CD4-positive, alpha-beta memory T cell (primary cell): ENCODE measurements at regions not wholly inside any gene's neighbourhood (a gene's known extent, or its start where the extent isn't known, plus 50 kb on each side); places are given as distances from the start of the nearest gene placed in this dataset.

Source experiments
- CTCF ChIA-PET: fragments of 350-600 bp; sonication (Branson Sonifier 250); formaldehyde crosslinking; loops from one replicate; lab custom pipeline; 2021; ENCODE audit warnings: inconsistent platforms; ENCODE audit not compliant: partially characterized antibody; lab: Charles Lee
- POLR2A ChIA-PET: fragments of 350-600 bp; sonication (Branson Sonifier 250); formaldehyde crosslinking; loops from one replicate; lab custom pipeline; 2021; ENCODE audit not compliant: partially characterized antibody; lab: Charles Lee
- DNase-seq, 5 donors: peaks; one replicate each; pipeline versions ENCODE4 v3.0.0 to v3.0.0-alpha.2; 2020 to 2022; ENCODE audit warnings: mixed read lengths in 1 of 5
- H3K27ac ChIP-seq: one replicate; pipeline ENCODE4 v1.7.0; 2013; ENCODE audit warnings: low read depth, low read length
- H3K27me3 ChIP-seq: 2 replicates; pipeline ENCODE4 v1.7.0; 2013; ENCODE audit warnings: mild to moderate bottlenecking, low read length, moderate library complexity; ENCODE audit not compliant: insufficient read depth
- H3K36me3 ChIP-seq: 2 replicates; pipeline ENCODE4 v1.7.0; 2013; ENCODE audit warnings: mild to moderate bottlenecking, low read length, moderate library complexity; ENCODE audit not compliant: insufficient read depth
- H3K4me1 ChIP-seq: 2 replicates; pipeline ENCODE4 v1.7.0; 2013; ENCODE audit warnings: mild to moderate bottlenecking, low read length, moderate library complexity; ENCODE audit not compliant: insufficient read depth
- H3K4me3 ChIP-seq, 2 donors: one replicate each; pipeline ENCODE4 v1.7.0; 2013; ENCODE audit warnings: low read length in 2 of 2, mild to moderate bottlenecking in 1 of 2
- H3K9me3 ChIP-seq, 2 donors: one replicate each; pipeline ENCODE4 v1.7.0; 2013; ENCODE audit warnings: low read length in 2 of 2, control low read depth in 1 of 2; ENCODE audit not compliant: control insufficient read depth in 1 of 2
- H3K27ac Mint-ChIP-seq, 7 donors: one replicate each; pipeline ENCODE4 v1.8.0; 2020 to 2021; ENCODE audit warnings: mixed read lengths in 7 of 7, mild to moderate bottlenecking in 6 of 7, inconsistent platforms in 3 of 7, moderate library complexity in 3 of 7
- H3K27me3 Mint-ChIP-seq, 2 donors: one replicate each; pipeline ENCODE4 v1.8.0; 2020 to 2021; ENCODE audit warnings: mixed read lengths in 2 of 2
- H3K36me3 Mint-ChIP-seq, 2 donors: one replicate each; pipeline ENCODE4 v1.8.0; 2020 to 2021; ENCODE audit warnings: mixed read lengths in 2 of 2, inconsistent platforms in 1 of 2, mild to moderate bottlenecking in 1 of 2
- H3K4me1 Mint-ChIP-seq, 4 donors: one replicate each; pipeline ENCODE4 v1.8.0; 2020 to 2021; ENCODE audit warnings: mixed read lengths in 4 of 4, mild to moderate bottlenecking in 1 of 4
- H3K4me3 Mint-ChIP-seq, 8 donors: one replicate each; pipeline ENCODE4 v1.8.0; 2020 to 2021; ENCODE audit warnings: mixed read lengths in 8 of 8, mild to moderate bottlenecking in 7 of 8, moderate library complexity in 6 of 8, inconsistent platforms in 3 of 8
- H3K9me3 Mint-ChIP-seq, 8 donors: one replicate each; pipeline ENCODE4 v1.8.0; 2020 to 2021; ENCODE audit warnings: mixed read lengths in 8 of 8, mild to moderate bottlenecking in 5 of 8, inconsistent platforms in 3 of 8, moderate library complexity in 1 of 8
- intact Hi-C: fragments of 100-400 bp; cut with micrococcal nuclease; formaldehyde crosslinking; loops from one replicate; pipeline ENCODE4 v1.15.1; 2023

DNA sequence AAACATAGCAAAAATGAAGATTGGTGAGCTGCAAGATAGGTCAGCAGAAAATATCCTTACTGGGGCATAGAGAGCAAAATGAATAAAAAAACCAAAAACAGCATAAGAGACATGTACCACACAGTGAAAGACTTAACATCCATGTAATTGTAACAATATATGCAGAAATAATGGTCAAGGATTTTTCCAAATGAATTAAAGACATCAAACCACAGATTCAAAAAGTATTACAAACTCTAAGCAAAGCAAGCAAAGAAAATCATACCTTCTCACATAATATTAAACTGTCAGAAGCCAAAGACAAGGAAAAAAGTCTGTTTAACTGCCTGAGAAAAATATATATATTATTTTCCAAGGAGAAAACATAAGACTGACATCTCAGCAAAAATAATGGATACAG is 111.3 kb downstream of the MIS18A start:
- H3K27ac Mint-ChIP-seq, result no peak overlapping the region
- intact Hi-C loops, result no loop called here
- no peak overlapping the region for H3K27ac ChIP-seq
- POLR2A ChIA-PET, result no interaction called here
- peaks cover 14 to 18% of the 10 kb centered on the region in 2 donors for H3K27me3 Mint-ChIP-seq
- CTCF ChIA-PET, result no interaction called here
- DNase-seq, result no peak
- no peaks in the 10 kb centered on the region for H3K36me3 Mint-ChIP-seq
- no peak overlapping the region for H3K4me3 Mint-ChIP-seq
- H3K4me1 Mint-ChIP-seq, result no peaks in the 10 kb centered on the region
- H3K9me3 ChIP-seq, result no peaks in the 10 kb centered on the region
- H3K4me3 ChIP-seq, result no peak overlapping the region
- peaks cover 0 to 4% (median 0%) of the 10 kb centered on the region in 8 donors for H3K9me3 Mint-ChIP-seq
- H3K36me3 ChIP-seq, result no peaks in the 10 kb centered on the region
- H3K27me3 ChIP-seq, result no peaks in the 10 kb centered on the region
- no peaks in the 10 kb centered on the region for H3K4me1 ChIP-seq

DNA sequence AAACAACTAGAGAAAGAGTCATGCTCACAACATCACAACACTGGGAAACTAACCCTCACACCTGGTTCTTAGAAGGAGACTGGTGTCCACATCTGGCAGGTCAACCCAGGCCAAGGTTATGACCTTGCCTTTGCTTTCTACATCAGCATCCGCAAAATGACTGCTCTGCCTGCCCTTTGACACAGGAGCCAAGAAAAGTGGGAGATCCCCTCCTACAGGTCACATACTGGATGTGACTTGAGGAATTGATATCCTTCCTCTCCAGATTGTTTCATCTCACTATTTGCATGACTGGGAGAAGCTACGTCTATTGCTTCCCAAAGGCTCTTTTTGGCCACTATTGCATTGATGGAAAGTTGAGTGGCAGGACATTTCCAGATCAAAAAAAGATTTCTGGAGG is 115.5 kb downstream of the MIS18A start:
- peaks cover 17 to 20% of the 10 kb centered on the region in 2 donors for H3K27me3 Mint-ChIP-seq
- H3K36me3 ChIP-seq, result no peaks in the 10 kb centered on the region

GRCh38 chr21:32162727-32163320 is 116.0 kb downstream of the MIS18A start:
- no peak overlapping the region for H3K4me3 ChIP-seq
- Mint-ChIP-seq H3K27ac (no peak overlapping the region), H3K4me1 (no peaks in the 10 kb centered on the region), H3K9me3 (peaks cover 0 to 4% (median 0%) of the 10 kb centered on the region in 8 donors), H3K4me3 (no peak overlapping the region), H3K27me3 (peaks cover 17 to 20% of the 10 kb centered on the region in 2 donors), H3K36me3 (no peaks in the 10 kb centered on the region)
- no peaks in the 10 kb centered on the region for H3K36me3 ChIP-seq
- ChIA-PET CTCF (no interaction called here), POLR2A (no interaction called here)
- H3K9me3 ChIP-seq, result no peaks in the 10 kb centered on the region
- no peaks in the 10 kb centered on the region for H3K4me1 ChIP-seq
- DNase-seq, result no peak
- no peak overlapping the region for H3K27ac ChIP-seq
- intact Hi-C loops, result no loop called here
- H3K27me3 ChIP-seq, result no peaks in the 10 kb centered on the region

More for the DNA sequence above, 115.5 kb downstream of the MIS18A start:
- Mint-ChIP-seq H3K4me1 (no peaks in the 10 kb centered on the region), H3K9me3 (peaks cover 0 to 4% (median 0%) of the 10 kb centered on the region in 8 donors), H3K4me3 (no peak overlapping the region), H3K27ac (no peak overlapping the region), H3K36me3 (no peaks in the 10 kb centered on the region)
- no peaks in the 10 kb centered on the region for H3K9me3 ChIP-seq
- no peak overlapping the region for H3K27ac ChIP-seq
- DNase-seq, result no peak
- H3K4me3 ChIP-seq, result no peak overlapping the region
- H3K4me1 ChIP-seq, result no peaks in the 10 kb centered on the region
- intact Hi-C loops, result no loop called here
- ChIA-PET CTCF (no interaction called here), POLR2A (no interaction called here)
- H3K27me3 ChIP-seq, result no peaks in the 10 kb centered on the region

DNA sequence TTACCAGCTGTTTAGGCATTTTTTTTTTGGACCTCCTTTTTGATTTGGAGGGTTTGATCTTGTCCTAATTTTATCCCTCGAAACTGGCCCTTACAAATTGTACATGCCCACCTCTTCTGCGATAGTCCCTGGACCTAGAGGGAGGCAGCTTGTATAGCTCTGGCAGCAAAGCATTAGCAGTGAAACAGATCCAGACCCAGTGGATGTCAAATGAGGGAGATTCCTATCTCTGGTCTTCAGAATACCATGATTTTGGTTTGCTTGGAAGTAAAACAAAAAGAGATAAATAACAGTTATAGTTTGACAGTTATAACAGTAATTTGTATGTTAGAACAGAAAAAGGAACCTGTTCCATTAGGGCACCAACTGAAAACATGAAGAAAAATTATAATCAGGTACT is 123.6 kb downstream of the MIS18A start:
- Mint-ChIP-seq H3K9me3 (no peaks in the 10 kb centered on the region), H3K36me3 (no peaks in the 10 kb centered on the region), H3K4me1 (no peaks in the 10 kb centered on the region), H3K27me3 (peaks cover 0 to 7% of the 10 kb centered on the region in 2 donors), H3K27ac (no peak overlapping the region), H3K4me3 (no peak overlapping the region)
- Histone ChIP-seq H3K27ac (no peak overlapping the region), H3K4me3 (no peak overlapping the region), H3K36me3 (no peaks in the 10 kb centered on the region), H3K27me3 (no peaks in the 10 kb centered on the region), H3K9me3 (no peaks in the 10 kb centered on the region), H3K4me1 (no peaks in the 10 kb centered on the region)
- no peak for DNase-seq
- intact Hi-C loops, result no loop called here
- POLR2A ChIA-PET, result no interaction called here
- CTCF ChIA-PET, result no interaction called here

DNA sequence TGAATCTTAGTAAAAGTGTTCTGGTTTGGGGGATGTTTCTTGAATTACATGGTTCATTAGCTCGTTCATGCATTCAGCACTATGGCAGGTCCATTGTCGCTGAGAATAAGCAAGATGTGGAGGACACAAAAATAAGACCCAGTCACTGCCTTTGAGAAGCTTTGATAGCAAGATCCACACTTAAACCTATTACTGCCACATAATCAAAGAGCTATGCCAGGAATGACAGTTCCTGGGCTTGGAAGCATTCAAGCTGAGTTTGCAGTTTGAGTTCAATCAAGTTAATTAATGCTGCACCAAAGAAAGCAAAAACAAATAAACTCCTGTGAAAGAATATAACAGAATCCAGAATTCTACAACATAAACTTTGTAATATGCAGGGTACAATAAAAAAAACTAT is 131.8 kb downstream of the MIS18A start:
- Histone ChIP-seq H3K9me3 (no peaks in the 10 kb centered on the region), H3K4me1 (no peaks in the 10 kb centered on the region), H3K27ac (no peak overlapping the region), H3K27me3 (no peaks in the 10 kb centered on the region), H3K36me3 (no peaks in the 10 kb centered on the region), H3K4me3 (no peak overlapping the region)
- no peak for DNase-seq
- no peaks in the 10 kb centered on the region for H3K36me3 Mint-ChIP-seq
- H3K27ac Mint-ChIP-seq, result no peak overlapping the region
- intact Hi-C loops, result no loop called here
- no peak overlapping the region for H3K4me3 Mint-ChIP-seq
- ChIA-PET POLR2A (no interaction called here), CTCF (no interaction called here)
- peaks cover 0 to 2% (median 0%) of the 10 kb centered on the region in 8 donors for H3K9me3 Mint-ChIP-seq
- no peaks in the 10 kb centered on the region for H3K4me1 Mint-ChIP-seq
- H3K27me3 Mint-ChIP-seq, result peaks cover 1 to 11% of the 10 kb centered on the region in 2 donors

GRCh38 chr21:32144851-32145250 is 134.0 kb downstream of the MIS18A start:
- CTCF ChIA-PET, result no interaction called here

DNA sequence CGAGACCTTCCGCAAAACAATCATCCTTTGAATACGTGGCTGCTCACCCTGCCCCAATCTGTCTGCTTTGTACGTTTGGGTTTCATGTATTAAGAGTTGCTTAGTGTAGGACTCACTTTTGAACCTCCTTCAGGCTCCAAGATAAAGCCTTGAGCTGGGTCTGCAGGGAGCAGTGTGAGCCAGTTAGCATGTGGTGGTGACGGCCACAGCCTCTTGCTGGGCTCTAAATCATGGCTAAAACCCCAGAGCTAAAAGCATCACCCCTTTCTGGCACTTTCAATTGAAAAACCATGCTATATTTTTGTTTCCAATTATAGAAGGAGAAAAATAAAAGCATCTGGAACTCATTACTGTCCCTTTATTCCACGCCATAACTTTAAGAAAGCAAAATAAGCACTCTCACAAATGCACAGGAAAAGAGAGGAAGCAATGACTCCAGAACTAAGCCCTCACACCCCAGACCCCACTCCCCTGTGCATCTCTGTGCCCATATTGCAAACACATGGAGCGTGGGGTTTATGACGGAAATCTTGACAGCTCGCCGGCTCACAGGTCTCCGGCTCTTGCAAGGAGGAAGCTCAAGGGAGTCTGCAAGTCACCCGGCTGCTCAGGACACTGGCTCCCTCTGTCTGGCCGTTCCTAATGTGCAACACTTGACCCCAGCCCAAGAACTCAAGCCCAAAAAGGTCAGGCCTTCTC is 135.5 kb downstream of the MIS18A start:
- peaks cover 1 to 11% of the 10 kb centered on the region in 2 donors for H3K27me3 Mint-ChIP-seq
- no peaks in the 10 kb centered on the region for H3K9me3 ChIP-seq
- H3K36me3 Mint-ChIP-seq, result no peaks in the 10 kb centered on the region
- intact Hi-C loops, result no loop called here
- H3K4me1 Mint-ChIP-seq, result no peaks in the 10 kb centered on the region
- H3K4me3 ChIP-seq, result no peak overlapping the region
- CTCF ChIA-PET, result no interaction called here
- H3K27ac Mint-ChIP-seq, result no peak overlapping the region
- POLR2A ChIA-PET, result no interaction called here
- H3K4me1 ChIP-seq, result no peaks in the 10 kb centered on the region
- DNase-seq, result no peak
- no peak overlapping the region for H3K4me3 Mint-ChIP-seq
- H3K9me3 Mint-ChIP-seq, result peaks cover 0 to 2% (median 0%) of the 10 kb centered on the region in 8 donors
- H3K27me3 ChIP-seq, result no peaks in the 10 kb centered on the region
- no peak overlapping the region for H3K27ac ChIP-seq
- H3K36me3 ChIP-seq, result no peaks in the 10 kb centered on the region

More at GRCh38 chr21:32144851-32145250, 134.0 kb downstream of the MIS18A start:
- Mint-ChIP-seq H3K9me3 (peaks cover 0 to 2% (median 0%) of the 10 kb centered on the region in 8 donors), H3K27ac (no peak overlapping the region), H3K36me3 (no peaks in the 10 kb centered on the region), H3K4me3 (no peak overlapping the region), H3K27me3 (peaks cover 1 to 11% of the 10 kb centered on the region in 2 donors), H3K4me1 (no peaks in the 10 kb centered on the region)
- Histone ChIP-seq H3K9me3 (no peaks in the 10 kb centered on the region), H3K4me3 (no peak overlapping the region), H3K27me3 (no peaks in the 10 kb centered on the region), H3K27ac (no peak overlapping the region), H3K4me1 (no peaks in the 10 kb centered on the region), H3K36me3 (no peaks in the 10 kb centered on the region)
- no peak for DNase-seq
- intact Hi-C loops, result no loop called here
- POLR2A ChIA-PET, result no interaction called here
